ENCODE measurements at regions not wholly inside any gene's neighbourhood (a gene's known extent, or its start where the extent isn't known, plus 50 kb on each side); places are given as distances from the start of the nearest gene placed in this dataset.

DNA sequence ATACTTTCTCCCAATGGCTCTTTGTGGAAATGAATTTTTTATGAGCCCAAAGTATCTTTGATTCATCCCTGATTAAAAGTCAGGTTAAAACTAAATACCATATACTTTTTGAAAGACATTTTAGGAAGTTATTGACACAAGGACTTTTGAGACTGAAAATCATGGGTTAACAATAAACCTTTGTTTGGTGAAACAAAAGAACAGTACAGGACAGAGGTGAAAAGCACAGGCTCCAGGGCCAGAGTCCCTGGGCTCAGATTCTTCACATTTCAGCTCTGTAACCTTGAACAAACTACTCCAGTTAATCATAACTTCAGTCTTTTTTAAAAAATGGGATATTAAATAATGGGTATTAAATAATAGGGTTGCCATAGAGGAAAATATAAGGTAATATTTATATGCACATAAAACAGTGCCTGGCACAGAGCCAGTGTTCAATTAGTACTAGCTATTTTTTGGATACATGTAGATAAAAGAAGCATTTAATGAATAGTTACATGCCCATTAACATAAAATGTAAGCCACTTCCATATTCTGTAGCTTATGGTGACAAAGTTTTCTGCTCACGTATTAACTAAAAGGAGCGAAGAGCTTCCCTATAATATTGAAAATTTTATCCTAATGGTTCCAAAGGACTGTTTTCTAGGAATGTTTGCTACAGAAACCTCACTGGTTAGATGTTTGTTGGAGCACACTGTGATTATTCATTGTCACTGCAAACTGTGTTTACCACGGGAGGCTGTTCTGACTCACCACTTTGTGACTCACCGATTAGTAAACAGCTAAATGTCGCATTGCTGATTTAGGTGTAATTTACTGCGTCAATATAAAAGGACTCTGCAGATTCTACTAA is 255.4 kb downstream of the DAD1 start (continued):
- TF ChIP-seq, protein P1, sequence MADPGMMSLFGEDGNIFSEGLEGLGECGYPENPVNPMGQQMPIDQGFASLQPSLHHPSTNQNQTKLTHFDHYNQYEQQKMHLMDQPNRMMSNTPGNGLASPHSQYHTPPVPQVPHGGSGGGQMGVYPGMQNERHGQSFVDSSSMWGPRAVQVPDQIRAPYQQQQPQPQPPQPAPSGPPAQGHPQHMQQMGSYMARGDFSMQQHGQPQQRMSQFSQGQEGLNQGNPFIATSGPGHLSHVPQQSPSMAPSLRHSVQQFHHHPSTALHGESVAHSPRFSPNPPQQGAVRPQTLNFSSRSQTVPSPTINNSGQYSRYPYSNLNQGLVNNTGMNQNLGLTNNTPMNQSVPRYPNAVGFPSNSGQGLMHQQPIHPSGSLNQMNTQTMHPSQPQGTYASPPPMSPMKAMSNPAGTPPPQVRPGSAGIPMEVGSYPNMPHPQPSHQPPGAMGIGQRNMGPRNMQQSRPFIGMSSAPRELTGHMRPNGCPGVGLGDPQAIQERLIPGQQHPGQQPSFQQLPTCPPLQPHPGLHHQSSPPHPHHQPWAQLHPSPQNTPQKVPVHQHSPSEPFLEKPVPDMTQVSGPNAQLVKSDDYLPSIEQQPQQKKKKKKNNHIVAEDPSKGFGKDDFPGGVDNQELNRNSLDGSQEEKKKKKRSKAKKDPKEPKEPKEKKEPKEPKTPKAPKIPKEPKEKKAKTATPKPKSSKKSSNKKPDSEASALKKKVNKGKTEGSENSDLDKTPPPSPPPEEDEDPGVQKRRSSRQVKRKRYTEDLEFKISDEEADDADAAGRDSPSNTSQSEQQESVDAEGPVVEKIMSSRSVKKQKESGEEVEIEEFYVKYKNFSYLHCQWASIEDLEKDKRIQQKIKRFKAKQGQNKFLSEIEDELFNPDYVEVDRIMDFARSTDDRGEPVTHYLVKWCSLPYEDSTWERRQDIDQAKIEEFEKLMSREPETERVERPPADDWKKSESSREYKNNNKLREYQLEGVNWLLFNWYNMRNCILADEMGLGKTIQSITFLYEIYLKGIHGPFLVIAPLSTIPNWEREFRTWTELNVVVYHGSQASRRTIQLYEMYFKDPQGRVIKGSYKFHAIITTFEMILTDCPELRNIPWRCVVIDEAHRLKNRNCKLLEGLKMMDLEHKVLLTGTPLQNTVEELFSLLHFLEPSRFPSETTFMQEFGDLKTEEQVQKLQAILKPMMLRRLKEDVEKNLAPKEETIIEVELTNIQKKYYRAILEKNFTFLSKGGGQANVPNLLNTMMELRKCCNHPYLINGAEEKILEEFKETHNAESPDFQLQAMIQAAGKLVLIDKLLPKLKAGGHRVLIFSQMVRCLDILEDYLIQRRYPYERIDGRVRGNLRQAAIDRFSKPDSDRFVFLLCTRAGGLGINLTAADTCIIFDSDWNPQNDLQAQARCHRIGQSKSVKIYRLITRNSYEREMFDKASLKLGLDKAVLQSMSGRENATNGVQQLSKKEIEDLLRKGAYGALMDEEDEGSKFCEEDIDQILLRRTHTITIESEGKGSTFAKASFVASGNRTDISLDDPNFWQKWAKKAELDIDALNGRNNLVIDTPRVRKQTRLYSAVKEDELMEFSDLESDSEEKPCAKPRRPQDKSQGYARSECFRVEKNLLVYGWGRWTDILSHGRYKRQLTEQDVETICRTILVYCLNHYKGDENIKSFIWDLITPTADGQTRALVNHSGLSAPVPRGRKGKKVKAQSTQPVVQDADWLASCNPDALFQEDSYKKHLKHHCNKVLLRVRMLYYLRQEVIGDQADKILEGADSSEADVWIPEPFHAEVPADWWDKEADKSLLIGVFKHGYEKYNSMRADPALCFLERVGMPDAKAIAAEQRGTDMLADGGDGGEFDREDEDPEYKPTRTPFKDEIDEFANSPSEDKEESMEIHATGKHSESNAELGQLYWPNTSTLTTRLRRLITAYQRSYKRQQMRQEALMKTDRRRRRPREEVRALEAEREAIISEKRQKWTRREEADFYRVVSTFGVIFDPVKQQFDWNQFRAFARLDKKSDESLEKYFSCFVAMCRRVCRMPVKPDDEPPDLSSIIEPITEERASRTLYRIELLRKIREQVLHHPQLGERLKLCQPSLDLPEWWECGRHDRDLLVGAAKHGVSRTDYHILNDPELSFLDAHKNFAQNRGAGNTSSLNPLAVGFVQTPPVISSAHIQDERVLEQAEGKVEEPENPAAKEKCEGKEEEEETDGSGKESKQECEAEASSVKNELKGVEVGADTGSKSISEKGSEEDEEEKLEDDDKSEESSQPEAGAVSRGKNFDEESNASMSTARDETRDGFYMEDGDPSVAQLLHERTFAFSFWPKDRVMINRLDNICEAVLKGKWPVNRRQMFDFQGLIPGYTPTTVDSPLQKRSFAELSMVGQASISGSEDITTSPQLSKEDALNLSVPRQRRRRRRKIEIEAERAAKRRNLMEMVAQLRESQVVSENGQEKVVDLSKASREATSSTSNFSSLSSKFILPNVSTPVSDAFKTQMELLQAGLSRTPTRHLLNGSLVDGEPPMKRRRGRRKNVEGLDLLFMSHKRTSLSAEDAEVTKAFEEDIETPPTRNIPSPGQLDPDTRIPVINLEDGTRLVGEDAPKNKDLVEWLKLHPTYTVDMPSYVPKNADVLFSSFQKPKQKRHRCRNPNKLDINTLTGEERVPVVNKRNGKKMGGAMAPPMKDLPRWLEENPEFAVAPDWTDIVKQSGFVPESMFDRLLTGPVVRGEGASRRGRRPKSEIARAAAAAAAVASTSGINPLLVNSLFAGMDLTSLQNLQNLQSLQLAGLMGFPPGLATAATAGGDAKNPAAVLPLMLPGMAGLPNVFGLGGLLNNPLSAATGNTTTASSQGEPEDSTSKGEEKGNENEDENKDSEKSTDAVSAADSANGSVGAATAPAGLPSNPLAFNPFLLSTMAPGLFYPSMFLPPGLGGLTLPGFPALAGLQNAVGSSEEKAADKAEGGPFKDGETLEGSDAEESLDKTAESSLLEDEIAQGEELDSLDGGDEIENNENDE (IDR thresholded peaks at IDR 0.05; ENCODE audit: insufficient replicate concordance, low read length), result no peak
- TF ChIP-seq JUND (IDR thresholded peaks at IDR 0.05; ENCODE audit: low read length), result peak; percentile 87; the same call in 1 of the 2 replicates
